ENCODE measurements at regions not wholly inside any gene's neighbourhood (a gene's known extent, or its start where the extent isn't known, plus 50 kb on each side); places are given as distances from the start of the nearest gene placed in this dataset.

- POLR2A ChIA-PET = interaction anchor here (0.6 to 7.4 kb wide), 9 partner anchors 12 to 59 kb away, joined by 3 to 112 read pairs (median 4); partner anchors contain the start of gene KLF13
Measured at GRCh38 chr15:31267161-31268107, 59.2 kb upstream of the KLF13 start.

More at GRCh38 chr15:31267161-31268107, 59.2 kb upstream of the KLF13 start:
- Histone ChIP-seq H3K9me3 (replicated peaks; ENCODE audit: control insufficient read depth, insufficient read depth, low read length) (no peaks in the 10 kb centered on the region), H3K27ac (ENCODE audit: control insufficient read depth, insufficient read depth) (peak overlapping the region; percentile 73), H3K4me1 (ENCODE audit: control insufficient read depth, insufficient read depth, low read length) (peaks cover 50% of the 10 kb centered on the region), H3K79me2 (ENCODE audit: control insufficient read depth, insufficient read depth, low read length) (no peaks in the 10 kb centered on the region), H3K36me3 (ENCODE audit: control insufficient read depth in 2 of 2, insufficient read depth in 2 of 2, low read length in 1 of 2) (no peaks in the 10 kb centered on the region), H3K9ac (ENCODE audit: control insufficient read depth, insufficient read depth, low read length) (peak overlapping the region; percentile 21; the same call in 1 of the 2 replicates), H3K4me2 (ENCODE audit: control insufficient read depth, insufficient read depth) (peak overlapping the region; percentile 43), H3K4me3 (no peak overlapping the region), H3K27me3 (replicated peaks in 1 of 2; ENCODE audit: control insufficient read depth in 2 of 2, insufficient read depth in 2 of 2, low read length in 1 of 2) (no peaks in the 10 kb centered on the region), H2AFZ (ENCODE audit: control insufficient read depth, low read depth, low read length) (no peak overlapping the region), H4K20me1 (ENCODE audit: control insufficient read depth, insufficient read depth) (no peaks in the 10 kb centered on the region)
- in situ Hi-C loops (cut with MboI) (loop anchor here (10.0 kb wide), 1 partner anchor 57 kb away; the partner anchor contains the start of gene KLF13), intact Hi-C loops (cut with micrococcal nuclease; ENCODE audit: unreplicated experiment) (loop anchor here (5.0 kb wide), 1 partner anchor 40 kb away; no protein-coding TSS in a partner anchor)
- CTCF ChIA-PET = interaction anchor here (0.9 to 7.3 kb wide), 6 partner anchors 14 to 221 kb away, joined by 3 to 66 read pairs (median 26); no protein-coding TSS in a partner anchor
- TF ChIP-seq HDGF (IDR thresholded peaks at IDR 0.05) (peak; percentile 80), GATAD2B (conservative IDR thresholded peaks at IDR 0.05; ENCODE audit: low read depth) (no peak), YBX1 (IDR thresholded peaks at IDR 0.05) (no peak), BCL3 (IDR thresholded peaks at IDR 0.05; ENCODE audit: borderline replicate concordance, insufficient read depth, low read depth, low read length, poor library complexity, severe bottlenecking) (peak; percentile 27)
- BruUV-seq (replicated peaks) = no TSS peak
- FAIRE-seq (no peak), ATAC-seq (no peak), DNase-seq (ENCODE audit: low read depth, low spot score) (no peak)
- SMC1A ChIA-PET (ENCODE audit: uncharacterized antibody, unreplicated experiment) = interaction anchor here (1.3 to 10.4 kb wide), 11 partner anchors 12 to 168 kb away, joined by 4 to 152 read pairs (median 9); partner anchors contain the start of gene KLF13
- 98% methylated on average over 17 of the region's 20 CpGs for WGBS (ENCODE audit: insufficient coverage, insufficient replicate concordance, low lambda C conversion rate, missing lambda C conversion rate)
- RAD21 ChIA-PET (ENCODE audit: unreplicated experiment) = interaction anchor here (0.6 to 8.8 kb wide), 10 partner anchors 11 to 175 kb away, joined by 3 to 169 read pairs (median 14); partner anchors contain the start of gene KLF13
